PC-3 (cell line): ENCODE measurements at regions not wholly inside any gene's neighbourhood (a gene's known extent, or its start where the extent isn't known, plus 50 kb on each side); places are given as distances from the start of the nearest gene placed in this dataset.

Experiments used
- EZH2 ChIP-seq: fragments of 300-600 bp; sonication (generic); IDR thresholded peaks from one replicate; pipeline ENCODE4 v1.6.1; 2017; ENCODE audit warnings: antibody characterized with exemption, mild to moderate bottlenecking, low read length; ENCODE audit not compliant: unreplicated experiment
- TF ChIP-seq, protein P1 (sequence below): fragments of 300-600 bp; sonication (generic); conservative IDR thresholded peaks from 2 replicates; pipeline ENCODE4 v1.5.1; 2017; ENCODE audit warnings: antibody characterized with exemption, low read depth, mild to moderate bottlenecking, low read length

DNA sequence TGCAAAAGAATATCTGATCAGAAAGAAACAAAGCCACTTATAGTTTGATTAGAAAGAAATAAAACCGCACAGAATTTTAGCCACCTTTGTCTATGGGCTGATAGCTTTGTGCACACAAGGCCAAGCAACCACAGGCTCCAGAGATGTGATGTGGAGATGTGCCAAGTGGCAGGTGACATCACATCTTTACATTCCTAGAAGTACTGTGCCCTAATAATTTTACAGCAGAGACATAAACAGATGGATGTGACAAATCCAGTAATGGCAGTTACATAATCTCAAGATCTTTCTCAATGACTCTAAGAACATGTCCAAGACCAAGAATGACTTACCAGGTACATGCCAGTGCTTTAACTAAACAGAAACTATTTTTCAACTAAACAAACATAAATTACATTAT, 159.5 kb downstream of the LTN1 start:
- TF ChIP-seq, protein P1, sequence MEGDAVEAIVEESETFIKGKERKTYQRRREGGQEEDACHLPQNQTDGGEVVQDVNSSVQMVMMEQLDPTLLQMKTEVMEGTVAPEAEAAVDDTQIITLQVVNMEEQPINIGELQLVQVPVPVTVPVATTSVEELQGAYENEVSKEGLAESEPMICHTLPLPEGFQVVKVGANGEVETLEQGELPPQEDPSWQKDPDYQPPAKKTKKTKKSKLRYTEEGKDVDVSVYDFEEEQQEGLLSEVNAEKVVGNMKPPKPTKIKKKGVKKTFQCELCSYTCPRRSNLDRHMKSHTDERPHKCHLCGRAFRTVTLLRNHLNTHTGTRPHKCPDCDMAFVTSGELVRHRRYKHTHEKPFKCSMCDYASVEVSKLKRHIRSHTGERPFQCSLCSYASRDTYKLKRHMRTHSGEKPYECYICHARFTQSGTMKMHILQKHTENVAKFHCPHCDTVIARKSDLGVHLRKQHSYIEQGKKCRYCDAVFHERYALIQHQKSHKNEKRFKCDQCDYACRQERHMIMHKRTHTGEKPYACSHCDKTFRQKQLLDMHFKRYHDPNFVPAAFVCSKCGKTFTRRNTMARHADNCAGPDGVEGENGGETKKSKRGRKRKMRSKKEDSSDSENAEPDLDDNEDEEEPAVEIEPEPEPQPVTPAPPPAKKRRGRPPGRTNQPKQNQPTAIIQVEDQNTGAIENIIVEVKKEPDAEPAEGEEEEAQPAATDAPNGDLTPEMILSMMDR = no peak
- TF ChIP-seq EZH2 = no peak
